ENCODE measurements at regions not wholly inside any gene's neighbourhood (a gene's known extent, or its start where the extent isn't known, plus 50 kb on each side); places are given as distances from the start of the nearest gene placed in this dataset.

DNA sequence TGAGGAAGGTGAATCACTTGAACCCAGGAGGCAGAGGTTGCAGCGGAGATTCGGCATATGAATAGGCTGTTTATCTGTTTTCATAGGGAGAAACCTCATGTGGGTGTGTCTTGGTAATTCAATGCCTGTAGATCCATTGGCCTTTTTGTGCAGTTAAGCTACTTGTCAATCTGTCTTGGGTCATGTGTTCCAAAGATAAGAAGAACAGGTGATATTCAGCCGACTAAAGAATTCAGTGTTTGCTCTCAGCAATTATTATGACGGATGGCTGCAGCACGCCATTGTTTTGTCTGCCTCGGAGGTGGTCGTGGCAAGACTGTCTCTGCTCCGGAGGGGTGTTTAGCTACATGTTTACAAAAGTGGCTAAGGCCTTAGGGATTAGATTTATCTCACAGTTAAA, 573.0 kb upstream of the PCDH9 start:
- no peak for DNase-seq (ENCODE audit: low read depth in 2 of 2)

DNA sequence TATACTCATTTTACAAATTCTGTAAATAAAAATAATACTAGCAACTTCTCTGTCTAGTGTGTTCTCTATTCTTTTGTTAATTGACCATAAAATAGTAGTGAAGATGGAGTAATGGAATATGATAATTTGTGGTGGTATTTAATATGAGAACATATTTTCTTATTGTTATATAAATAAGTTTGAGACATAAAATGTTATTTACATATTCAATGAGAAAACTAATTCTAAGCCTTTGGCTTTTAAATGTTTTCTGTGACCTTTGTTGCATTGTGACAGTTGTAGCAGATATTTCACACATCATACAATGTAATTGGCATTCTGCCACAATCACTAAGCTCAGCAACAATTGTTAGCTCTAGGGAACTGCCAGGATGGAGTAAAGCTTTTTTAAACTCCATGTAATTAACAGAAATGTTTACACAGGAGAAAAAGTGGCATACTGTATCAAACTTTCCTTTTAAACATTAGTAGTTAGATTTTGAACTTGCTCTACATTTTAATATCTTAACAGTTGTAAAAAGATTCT, 562.1 kb upstream of the PCDH9 start:
- DNase-seq (ENCODE audit: low read depth in 2 of 2), result no peak

DNA sequence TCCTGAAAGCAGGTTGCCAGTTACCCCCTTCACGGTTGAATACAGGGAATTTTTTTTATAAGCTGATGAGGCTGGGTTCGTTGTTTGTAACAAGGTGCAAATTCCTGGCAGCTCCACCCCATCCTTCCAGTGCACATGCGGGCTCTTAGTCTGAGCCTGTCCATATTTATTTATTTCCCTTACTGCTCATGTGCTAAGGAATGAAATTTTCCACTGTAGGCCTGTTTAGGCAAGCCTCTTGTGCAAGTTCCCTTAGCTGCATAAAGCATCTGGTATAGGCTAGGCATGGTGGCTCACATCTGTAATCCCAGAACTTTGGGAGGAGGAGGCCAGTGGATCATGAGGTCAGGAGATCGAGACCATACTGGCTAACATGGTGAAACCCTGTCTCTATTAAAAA, 560.9 kb upstream of the PCDH9 start:
- DNase-seq (ENCODE audit: low read depth in 2 of 2), result no peak

DNA sequence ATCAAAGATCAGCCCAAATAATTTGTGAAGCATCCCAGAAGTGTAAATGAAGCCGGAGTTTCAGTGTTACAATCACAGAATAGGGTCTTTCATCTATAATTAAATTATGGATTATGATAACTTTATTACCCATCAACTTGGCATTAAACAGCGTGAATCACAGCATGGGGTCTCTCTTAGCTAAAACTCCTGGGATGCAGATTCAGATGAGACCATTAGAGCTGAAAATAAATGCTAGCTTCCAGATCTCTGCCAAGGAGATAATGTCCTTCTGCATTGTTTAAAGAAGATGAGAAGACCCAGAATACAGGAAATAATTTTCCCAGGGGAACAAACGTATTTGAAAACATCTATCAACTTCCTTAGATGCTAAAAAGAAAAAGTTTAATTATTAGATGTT, 546.0 kb upstream of the PCDH9 start:
- DNase-seq (ENCODE audit: low read depth in 2 of 2), result no peak

DNA sequence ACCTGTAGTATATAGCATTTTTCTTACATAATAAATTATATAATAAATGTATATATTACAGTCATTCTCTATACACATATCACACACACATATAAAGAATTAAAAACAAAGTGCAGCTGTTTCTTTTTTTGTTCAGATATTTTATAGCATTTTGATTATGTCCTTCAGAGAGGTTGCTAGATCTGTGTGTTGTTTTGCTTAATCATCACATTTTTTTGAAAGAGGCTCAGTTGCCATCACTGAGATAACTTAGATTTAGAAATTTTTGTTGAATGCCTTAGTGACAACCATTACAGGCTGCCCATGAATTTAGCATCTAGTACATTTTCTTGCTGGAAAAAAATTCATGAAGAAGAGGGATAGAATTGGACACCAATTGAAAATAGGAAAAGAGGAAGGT, 545.2 kb upstream of the PCDH9 start:
- DNase-seq (ENCODE audit: low read depth in 2 of 2), result no peak

DNA sequence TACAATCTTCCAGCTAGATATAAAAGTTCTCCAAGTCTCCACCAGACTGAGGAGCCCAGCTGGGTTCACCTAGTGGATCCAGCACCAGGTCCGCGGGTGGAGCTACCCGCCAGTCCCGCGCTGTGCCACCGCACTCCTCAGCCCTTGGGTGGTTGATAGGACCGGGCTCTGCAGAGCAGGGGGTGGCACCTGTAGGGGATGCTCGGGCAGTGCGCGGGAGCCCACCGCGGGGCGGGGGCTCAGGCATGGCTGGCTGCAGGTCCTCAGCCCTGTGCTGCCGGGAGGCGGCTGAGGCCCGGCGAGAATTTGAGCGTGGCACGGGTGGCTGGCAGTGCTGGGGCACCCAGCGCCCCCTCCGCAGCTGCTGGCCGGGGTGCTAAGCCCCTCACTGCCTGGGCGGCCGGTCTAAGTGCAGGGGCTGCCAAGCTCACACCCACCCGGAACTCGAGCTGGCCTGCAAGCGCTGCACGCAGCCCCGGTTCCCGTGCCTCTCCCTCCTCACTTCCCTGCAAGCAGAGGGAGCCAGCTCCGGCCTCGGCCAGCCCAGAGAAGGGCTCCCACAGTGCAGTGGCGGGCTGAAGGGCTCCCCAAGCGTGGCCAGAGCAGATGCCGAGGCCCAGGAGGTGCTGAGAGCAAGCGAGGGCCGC, 542.8 kb upstream of the PCDH9 start:
- no peak for DNase-seq (ENCODE audit: low read depth in 2 of 2)

GRCh38 chr13:67771106-67771505, 541.0 kb upstream of the PCDH9 start:
- no peak for DNase-seq (ENCODE audit: low read depth in 2 of 2)

DNA sequence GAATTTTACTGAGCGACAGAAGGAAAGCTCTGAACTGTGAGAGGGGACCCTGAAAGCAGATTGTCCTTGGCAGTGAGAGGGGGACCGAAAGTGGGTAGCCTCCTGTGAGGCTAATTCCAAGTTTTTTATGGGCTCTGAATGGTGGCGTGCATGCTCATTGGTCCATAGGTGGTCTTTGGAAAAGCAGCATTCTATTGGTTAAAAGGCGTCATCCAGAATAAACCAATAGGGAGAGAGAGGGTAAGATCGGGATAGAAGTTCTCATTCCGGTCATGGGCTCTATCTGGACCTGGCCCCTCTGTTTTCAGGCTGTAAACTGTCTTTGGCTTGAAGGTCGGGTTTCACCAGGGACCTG, 539.8 kb upstream of the PCDH9 start:
- DNase-seq (ENCODE audit: low read depth in 2 of 2), result no peak

- no peak for DNase-seq (ENCODE audit: low read depth in 2 of 2)
Observed at GRCh38 chr13:67769063-67769986, 539.2 kb upstream of the PCDH9 start.

DNA sequence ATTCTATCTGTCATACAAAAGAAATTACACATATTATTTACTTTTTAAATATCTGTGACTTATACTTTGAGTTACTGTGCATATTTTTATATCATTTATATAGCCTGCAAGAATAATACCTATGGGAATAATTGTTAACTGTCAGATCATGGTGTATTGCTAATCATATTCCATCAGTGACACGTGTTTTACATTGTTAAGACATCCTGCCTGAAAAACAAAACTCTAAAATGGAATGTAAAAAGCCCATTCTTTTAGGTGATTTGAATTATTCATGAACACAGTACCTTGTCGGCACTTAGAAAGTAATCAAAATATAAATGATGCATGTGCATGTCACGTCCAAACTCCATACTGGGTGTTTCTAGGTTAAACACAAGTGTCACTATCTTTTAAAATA, 533.8 kb upstream of the PCDH9 start:
- no peak for DNase-seq (ENCODE audit: low read depth in 2 of 2)

- no peak for DNase-seq (ENCODE audit: low read depth in 2 of 2)
Observed at GRCh38 chr13:67763384-67763783, 533.2 kb upstream of the PCDH9 start.

DNA sequence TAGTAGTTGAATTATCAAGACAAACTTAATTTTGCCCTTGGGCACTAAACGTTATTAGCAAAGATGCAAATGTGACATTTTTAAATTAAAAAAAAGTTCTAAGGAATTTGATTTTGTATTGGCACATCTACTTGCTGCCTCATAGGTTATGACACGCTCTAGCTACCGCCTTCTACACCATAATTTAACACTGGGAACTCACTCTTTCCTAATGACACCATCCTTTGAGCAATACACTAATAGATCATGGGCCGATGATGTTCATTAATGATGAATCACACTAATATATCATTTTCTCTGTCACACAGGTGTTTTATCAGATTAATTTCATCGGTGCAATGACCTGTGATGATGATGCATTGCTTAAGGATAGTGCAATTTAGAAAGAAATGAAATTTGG, 528.8 kb upstream of the PCDH9 start:
- no peak for DNase-seq (ENCODE audit: low read depth in 2 of 2)

DNA sequence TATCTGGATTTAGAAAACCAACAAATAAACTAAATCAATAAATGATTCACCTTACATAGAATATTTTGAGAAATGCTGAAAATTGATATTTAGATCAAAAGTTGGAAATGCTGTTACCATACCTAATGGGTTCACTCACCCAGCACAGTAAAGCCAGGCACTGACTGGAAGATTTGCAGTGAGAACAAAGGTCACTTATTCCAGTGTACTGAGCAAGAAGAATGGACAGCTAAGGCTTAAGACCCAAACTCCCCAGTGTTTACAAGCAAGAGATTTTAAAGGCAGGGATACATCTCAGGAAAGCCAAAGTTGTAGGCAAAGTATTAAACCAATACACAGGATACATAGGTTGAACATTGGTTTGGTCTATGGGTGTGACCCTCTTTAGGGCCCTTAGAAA, 523.9 kb upstream of the PCDH9 start:
- no peak for DNase-seq (ENCODE audit: low read depth in 2 of 2)

DNA sequence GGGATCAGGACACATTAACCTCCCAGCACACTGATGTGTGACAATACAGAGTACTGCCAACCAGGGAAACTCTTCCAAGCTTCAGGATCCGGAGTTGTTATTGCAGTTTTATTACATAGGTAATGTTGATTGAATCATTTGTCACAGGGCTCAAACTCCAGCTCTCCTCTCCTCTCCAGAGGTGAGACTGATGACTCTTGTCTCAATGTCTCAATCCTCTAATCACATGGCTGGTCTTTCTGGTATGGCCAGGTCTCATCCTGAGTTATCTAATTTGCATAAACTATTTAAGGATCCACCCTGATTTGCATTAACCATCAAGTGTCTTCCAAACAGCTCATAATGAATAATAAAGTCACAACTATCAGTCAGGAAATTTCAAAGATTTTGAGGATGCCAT, 522.6 kb upstream of the PCDH9 start:
- DNase-seq (ENCODE audit: low read depth in 2 of 2), result no peak

DNA sequence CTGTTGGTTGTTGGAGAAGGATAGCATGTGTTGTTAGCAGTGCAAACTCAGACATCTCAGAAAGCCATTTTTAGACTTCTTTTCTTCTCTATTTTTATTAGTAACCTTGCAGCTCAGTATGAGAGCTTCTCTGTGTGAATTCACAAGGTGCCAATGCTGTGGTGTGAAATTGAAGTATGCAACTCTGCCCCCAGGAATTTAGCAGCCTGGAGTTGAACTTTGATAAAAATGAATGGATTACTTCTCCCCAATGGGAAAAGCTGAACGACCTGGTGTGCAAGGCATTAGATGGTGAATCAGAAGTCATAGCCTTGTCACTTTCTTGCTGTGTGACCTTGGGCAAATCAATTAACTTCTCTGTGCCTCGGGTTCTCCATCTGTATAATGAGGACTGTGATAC, 512.3 kb upstream of the PCDH9 start:
- DNase-seq (ENCODE audit: low read depth in 2 of 2), result no peak

- no peak for DNase-seq (ENCODE audit: low read depth in 2 of 2)
Observed at GRCh38 chr13:67740871-67741535, 510.9 kb upstream of the PCDH9 start.

GRCh38 chr13:67736646-67737420, 506.7 kb upstream of the PCDH9 start:
- peak; percentile 87 to 88 for DNase-seq (ENCODE audit: low read depth in 2 of 2)

GRCh38 chr13:67735651-67736050, 505.5 kb upstream of the PCDH9 start:
- DNase-seq (ENCODE audit: low read depth in 2 of 2), result no peak

DNA sequence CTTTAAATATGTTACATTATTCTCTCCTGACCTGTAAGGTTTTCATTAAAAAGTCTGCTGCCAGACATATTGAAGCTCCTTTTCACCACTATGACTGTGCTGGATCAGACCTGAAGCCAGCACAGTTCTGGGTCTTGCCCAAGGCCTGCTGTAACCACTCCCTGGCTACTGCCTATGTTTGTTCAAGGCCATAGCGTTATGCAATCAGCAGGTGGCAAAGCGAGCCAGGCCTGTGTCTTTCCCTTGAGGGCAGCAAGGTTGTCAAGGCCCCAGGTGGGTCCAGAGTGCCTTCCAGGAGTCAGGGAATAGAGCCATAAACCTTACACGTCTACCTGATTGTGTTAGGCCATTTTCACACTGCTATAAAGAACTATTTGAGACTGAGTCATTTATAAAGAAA, 496.8 kb upstream of the PCDH9 start:
- DNase-seq (ENCODE audit: low read depth in 2 of 2), result no peak

- no peak for DNase-seq (ENCODE audit: low read depth in 2 of 2)
Observed at GRCh38 chr13:67725999-67726398, 495.9 kb upstream of the PCDH9 start.

DNA sequence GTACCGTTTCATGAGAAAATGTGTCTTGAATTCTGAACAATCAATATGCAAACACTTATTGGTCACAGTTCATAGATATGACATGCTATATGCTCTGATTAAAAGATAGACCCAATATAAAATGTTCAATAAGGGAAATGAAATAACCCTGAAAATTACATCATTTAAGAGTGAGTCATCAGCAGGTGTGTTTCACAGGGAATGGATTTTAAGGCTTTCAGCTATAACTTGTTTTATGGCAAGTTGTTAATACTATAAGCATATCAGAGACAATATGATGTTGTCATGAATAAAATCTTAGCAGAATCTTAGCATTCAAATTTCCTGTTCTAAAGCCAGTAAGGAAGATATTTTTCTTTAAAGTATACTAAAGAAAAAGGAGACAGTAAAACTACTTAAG, 483.4 kb upstream of the PCDH9 start:
- no peak for DNase-seq (ENCODE audit: low read depth in 2 of 2)

DNA sequence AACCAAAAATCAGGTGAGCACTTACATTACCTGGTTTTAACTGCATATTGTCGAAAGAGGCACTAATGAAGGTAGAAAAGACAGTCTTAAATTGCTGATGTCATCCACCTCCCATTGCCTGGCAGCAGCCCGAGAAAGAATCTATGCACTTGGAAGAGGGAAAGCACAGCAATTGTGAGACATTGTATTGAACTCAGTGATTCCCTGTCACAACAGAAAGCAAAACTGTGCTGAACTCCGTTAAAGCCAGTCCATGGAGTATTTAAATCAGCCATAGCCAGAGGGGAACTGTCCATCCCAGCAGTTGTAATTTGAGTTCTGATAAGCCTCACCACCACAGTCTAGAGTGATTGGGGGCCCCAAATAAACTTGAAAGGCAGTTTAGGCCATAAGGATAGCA, 466.6 kb upstream of the PCDH9 start:
- DNase-seq (ENCODE audit: low read depth in 2 of 2), result no peak

Measured in fibroblast of skin of left biceps (primary cell).